ENCODE measurements at regions not wholly inside any gene's neighbourhood (a gene's known extent, or its start where the extent isn't known, plus 50 kb on each side); places are given as distances from the start of the nearest gene placed in this dataset.
"Not testable (repeated sequence)": the region's sequence is repeated elsewhere in the genome, so short reads cannot be mapped to it uniquely, and the experiment has no call there.

DNA sequence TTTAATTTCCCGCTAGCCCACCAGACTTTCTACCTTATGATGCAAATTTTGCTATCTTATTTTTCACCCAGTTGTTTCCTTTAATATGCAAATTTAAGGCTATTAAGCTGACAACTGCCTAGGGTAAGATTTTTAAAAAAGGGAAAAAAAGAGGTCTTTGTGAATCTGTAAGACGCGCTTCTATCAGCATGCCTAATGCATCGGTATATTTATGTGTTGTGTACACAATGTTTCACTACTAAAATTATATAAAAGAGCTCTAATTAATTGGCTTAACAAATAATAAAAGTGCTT lies 386.6 kb downstream of the KIF20B start:
- no peak for ATAC-seq (replicated peaks)
- H3K4me3 Mint-ChIP-seq: no peak overlapping the region
- peaks cover 0 to 10% of the 10 kb centered on the region in 2 donors for H3K27me3 Mint-ChIP-seq
- DNase-seq: no peak
- no peaks in the 10 kb centered on the region for H3K4me1 Mint-ChIP-seq (ENCODE audit: low read depth in 2 of 2)
- H3K36me3 Mint-ChIP-seq (ENCODE audit: insufficient read depth): no peaks in the 10 kb centered on the region
- no peaks in the 10 kb centered on the region for H3K9me3 Mint-ChIP-seq
- no peak overlapping the region for H3K27ac Mint-ChIP-seq

DNA sequence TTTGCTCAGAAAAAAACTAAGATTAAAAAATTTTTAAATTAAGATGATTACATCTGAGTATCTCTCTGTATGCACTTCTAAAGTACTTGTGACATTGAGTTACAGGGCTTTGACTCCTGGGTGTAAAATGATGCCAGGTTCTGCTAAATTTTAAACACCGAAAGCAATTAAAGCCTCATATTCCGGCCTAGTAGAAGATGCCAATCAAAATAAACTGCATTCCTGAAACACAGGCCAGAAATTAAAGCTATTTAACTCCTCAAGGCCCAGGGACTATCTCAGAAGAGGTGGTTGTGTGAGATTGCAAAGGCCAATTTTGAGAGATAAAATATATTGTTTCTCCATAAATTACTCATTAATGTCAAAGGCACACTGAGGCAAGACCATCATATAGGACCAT lies 388.3 kb downstream of the KIF20B start:
- Mint-ChIP-seq H3K4me3 (no peak overlapping the region), H3K27me3 (peaks cover 0 to 10% of the 10 kb centered on the region in 2 donors), H3K9me3 (no peaks in the 10 kb centered on the region), H3K4me1 (ENCODE audit: low read depth in 2 of 2) (no peaks in the 10 kb centered on the region), H3K36me3 (ENCODE audit: insufficient read depth) (no peaks in the 10 kb centered on the region), H3K27ac (no peak overlapping the region)
- no peak for DNase-seq
- no peak for ATAC-seq (replicated peaks)

DNA sequence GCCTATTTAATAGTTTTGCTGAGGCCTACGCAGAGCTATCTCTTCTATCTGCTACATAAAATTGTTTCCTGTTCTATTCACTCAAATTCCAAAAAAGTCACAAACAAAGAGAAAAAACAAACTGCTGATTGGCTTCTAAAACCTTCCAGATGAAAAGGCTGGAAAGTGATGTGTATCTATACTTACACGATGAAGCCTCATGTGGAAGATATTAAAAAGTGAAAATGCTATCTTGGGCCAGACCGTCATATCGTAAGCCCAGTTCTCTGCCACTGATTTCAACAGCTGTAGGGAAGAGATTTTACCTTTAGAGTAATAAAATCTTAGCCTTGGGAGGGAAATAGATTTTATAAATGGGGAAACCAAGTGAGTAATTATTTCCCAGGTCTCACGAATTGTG lies 394.8 kb downstream of the KIF20B start:
- Mint-ChIP-seq H3K36me3 (ENCODE audit: insufficient read depth) (no peaks in the 10 kb centered on the region), H3K27ac (no peak overlapping the region), H3K9me3 (no peaks in the 10 kb centered on the region), H3K4me3 (no peak overlapping the region), H3K27me3 (no peaks in the 10 kb centered on the region), H3K4me1 (ENCODE audit: low read depth in 2 of 2) (no peaks in the 10 kb centered on the region)
- ATAC-seq (replicated peaks) (no peak), DNase-seq (no peak)

DNA sequence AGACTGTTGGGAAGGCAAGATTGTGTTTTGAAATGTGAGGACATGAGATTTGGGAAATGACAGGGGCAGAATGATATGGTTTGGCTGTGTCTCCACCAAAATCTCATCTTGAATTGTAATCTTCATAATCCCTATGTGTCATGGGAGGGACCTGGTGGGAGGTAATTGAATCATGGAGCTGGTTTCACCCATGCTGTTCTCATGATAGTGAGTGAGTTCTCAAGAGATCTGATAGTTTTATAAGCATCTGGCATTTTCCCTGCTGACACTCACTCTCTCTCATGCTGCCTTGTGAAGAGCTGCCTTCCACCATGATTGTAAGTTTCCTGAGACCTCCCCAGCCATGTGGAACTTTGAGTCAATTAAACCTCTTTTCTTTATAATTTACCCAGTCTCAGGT lies 406.2 kb downstream of the KIF20B start:
- not testable (repeated sequence) for H3K4me3 Mint-ChIP-seq; H3K4me1 Mint-ChIP-seq (ENCODE audit: low read depth in 2 of 2); ATAC-seq (replicated peaks); H3K36me3 Mint-ChIP-seq (ENCODE audit: insufficient read depth); H3K27ac Mint-ChIP-seq; H3K9me3 Mint-ChIP-seq; H3K27me3 Mint-ChIP-seq; DNase-seq

DNA sequence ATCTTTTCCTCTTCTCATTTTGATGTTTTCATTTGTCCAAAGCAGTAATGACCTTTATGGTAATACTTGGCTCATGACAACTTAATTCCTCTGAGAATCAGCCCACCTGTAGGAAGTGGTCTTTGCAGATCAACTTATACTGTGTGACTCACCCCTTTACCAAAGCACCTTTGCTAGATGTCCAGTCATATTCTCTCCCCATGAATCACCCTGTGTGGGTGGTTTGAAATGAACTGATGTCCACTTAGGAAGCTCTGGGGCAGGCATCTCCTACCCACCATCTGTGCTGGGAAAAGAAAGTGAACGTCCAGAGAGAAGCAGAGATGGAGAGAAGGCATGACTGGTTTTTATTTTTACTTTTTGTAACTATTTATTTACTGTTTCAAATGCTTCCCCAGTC lies 410.3 kb downstream of the KIF20B start:
- no peaks in the 10 kb centered on the region for H3K36me3 Mint-ChIP-seq (ENCODE audit: insufficient read depth)
- no peaks in the 10 kb centered on the region for H3K27me3 Mint-ChIP-seq
- H3K9me3 Mint-ChIP-seq: peaks cover 0 to 7% of the 10 kb centered on the region in 2 donors
- DNase-seq (no peak), ATAC-seq (replicated peaks) (no peak)
- no peak overlapping the region for H3K4me3 Mint-ChIP-seq
- H3K4me1 Mint-ChIP-seq (ENCODE audit: low read depth in 2 of 2): no peaks in the 10 kb centered on the region
- no peak overlapping the region for H3K27ac Mint-ChIP-seq

DNA sequence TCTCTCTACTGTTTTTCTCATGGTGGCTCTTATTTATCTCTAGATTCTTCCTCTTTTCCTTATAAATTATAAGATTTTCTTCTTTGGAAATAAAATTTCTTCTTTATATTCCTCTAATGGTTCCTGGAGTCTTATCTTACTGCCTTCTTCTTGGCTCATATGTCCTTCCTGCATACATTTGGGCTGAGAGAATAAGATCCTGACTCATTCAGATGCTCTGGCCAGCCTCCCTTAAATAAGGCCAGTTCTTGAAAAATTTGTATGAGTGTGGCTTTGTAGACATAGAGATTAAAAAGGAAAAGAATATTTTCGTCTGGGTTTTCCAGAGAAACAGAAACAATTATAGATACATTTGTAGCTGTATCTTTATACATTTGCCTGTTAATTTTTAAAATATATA lies 411.3 kb downstream of the KIF20B start:
- Mint-ChIP-seq H3K9me3 (peaks cover 0 to 7% of the 10 kb centered on the region in 2 donors), H3K36me3 (ENCODE audit: insufficient read depth) (no peaks in the 10 kb centered on the region), H3K27ac (no peak overlapping the region), H3K4me3 (no peak overlapping the region), H3K27me3 (no peaks in the 10 kb centered on the region), H3K4me1 (ENCODE audit: low read depth in 2 of 2) (no peaks in the 10 kb centered on the region)
- no peak for DNase-seq
- no peak for ATAC-seq (replicated peaks)

DNA sequence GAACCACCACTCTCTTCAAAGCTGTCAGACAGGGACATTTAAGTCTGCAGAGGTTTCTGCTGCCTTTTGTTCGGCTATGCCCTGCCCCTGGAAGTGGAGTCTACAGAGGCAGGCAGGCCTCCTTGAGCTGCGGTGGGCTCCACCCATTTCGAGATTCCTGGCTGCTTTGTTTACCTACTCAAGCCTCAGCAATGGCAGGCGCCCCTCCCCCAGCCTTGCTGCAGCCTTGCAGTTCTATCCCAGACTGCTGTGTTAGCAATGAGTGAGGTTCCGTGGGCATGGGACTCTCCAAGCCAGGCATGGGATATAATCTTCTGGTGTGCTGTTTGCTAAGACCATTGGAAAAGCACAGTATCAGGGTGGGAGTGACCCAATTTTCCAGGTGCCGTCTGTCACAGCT lies 417.2 kb downstream of the KIF20B start:
- H3K27ac Mint-ChIP-seq; H3K4me1 Mint-ChIP-seq (ENCODE audit: low read depth in 2 of 2); DNase-seq; H3K36me3 Mint-ChIP-seq (ENCODE audit: insufficient read depth); H3K27me3 Mint-ChIP-seq; H3K4me3 Mint-ChIP-seq; ATAC-seq (replicated peaks); H3K9me3 Mint-ChIP-seq: not testable (repeated sequence)

DNA sequence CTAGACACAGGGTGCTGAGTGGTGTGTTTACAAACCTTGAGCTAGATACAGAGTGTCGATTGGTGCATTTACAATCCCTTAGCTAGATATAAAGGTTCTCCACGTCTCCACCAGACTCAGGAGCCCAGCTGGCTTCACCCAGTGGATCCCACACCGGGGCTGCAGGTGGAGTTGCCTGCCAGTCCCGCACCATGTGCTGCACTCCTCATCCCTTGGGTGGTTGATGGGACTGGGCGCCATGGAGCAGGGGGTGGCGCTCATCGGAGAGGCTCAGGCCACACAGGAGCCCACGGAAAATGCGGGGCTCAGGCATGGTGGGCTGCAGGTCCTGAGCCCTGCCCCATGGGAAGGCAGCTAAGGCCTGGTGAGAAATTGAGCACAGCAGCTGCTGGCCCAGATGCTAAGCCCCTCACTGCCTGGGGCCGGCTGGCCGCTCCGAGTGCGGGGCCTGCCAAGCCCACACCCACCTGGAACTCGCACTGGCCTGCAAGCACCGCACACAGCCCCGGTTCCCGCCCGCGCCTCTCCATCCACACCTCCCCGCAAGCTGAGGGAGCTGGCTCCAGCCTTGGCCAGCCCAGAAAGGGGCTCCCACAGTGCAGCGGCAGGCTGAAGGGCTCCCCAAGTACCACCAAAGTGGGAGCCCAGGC lies 418.4 kb downstream of the KIF20B start:
- H3K27ac Mint-ChIP-seq; H3K36me3 Mint-ChIP-seq (ENCODE audit: insufficient read depth); DNase-seq; H3K27me3 Mint-ChIP-seq; ATAC-seq (replicated peaks); H3K9me3 Mint-ChIP-seq; H3K4me1 Mint-ChIP-seq (ENCODE audit: low read depth in 2 of 2); H3K4me3 Mint-ChIP-seq: not testable (repeated sequence)

DNA sequence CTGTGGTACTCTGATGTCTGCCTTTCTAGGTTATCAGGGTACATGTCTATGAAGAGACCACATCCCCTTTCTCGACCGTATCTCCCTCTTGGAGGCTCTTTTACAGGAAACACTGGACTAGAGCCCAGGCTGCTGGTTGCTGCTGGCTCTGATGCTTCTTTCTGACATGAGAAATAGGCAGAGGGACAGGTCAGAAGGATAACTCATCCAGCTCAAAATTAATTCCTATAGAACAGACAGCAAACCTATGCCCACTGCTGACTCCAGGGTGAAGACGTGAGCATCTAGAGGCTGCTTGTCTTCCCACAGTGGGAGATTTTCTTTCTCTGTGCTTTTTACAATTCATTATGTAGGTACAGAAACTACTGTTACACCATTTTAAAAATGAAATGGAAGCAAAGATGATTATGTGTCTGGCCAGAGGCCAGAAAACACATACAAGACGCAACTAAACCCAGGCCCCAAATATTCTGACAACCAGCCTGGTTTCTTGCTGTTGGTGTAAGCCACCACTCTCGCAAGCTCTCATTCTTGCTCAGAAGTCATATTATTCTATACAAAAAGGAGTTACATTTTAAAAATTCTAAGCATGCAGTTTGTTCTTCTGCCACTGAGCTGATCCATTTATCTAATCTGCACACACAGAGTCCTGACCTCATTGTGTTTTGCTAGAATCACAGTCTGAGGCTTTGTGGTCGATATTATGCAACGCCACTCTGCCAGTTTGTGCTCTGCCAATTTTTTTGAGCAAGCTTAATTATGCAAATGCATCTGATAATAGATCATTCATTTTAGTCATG lies 424.3 kb downstream of the KIF20B start:
- no peaks in the 10 kb centered on the region for H3K27me3 Mint-ChIP-seq
- H3K9me3 Mint-ChIP-seq: peaks cover 0 to 2% of the 10 kb centered on the region in 2 donors
- H3K27ac Mint-ChIP-seq: no peak overlapping the region
- no peak overlapping the region for H3K4me3 Mint-ChIP-seq
- no peak for DNase-seq
- no peaks in the 10 kb centered on the region for H3K4me1 Mint-ChIP-seq (ENCODE audit: low read depth in 2 of 2)
- no peak for ATAC-seq (replicated peaks)
- H3K36me3 Mint-ChIP-seq (ENCODE audit: insufficient read depth): no peaks in the 10 kb centered on the region

DNA sequence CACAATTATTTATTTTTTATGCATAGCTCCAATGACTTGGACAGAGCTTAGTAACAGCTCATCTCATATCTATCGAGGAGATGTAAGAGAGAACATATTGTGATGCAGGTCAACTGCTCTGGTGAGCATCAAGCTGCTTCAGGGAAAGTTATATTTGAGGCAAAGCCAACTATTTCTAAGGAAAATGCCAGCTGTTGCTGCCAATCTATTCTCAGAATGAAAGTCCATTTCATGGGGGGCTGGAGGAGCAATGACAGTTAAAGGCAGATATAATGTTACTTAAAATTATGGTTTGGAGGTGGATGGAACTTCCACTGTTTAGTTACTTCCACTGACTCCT lies 424.8 kb downstream of the KIF20B start:
- Mint-ChIP-seq H3K9me3 (peaks cover 0 to 2% of the 10 kb centered on the region in 2 donors), H3K4me3 (no peak overlapping the region), H3K4me1 (ENCODE audit: low read depth in 2 of 2) (no peaks in the 10 kb centered on the region), H3K27me3 (no peaks in the 10 kb centered on the region), H3K27ac (no peak overlapping the region), H3K36me3 (ENCODE audit: insufficient read depth) (no peaks in the 10 kb centered on the region)
- ATAC-seq (replicated peaks) (no peak), DNase-seq (no peak)

DNA sequence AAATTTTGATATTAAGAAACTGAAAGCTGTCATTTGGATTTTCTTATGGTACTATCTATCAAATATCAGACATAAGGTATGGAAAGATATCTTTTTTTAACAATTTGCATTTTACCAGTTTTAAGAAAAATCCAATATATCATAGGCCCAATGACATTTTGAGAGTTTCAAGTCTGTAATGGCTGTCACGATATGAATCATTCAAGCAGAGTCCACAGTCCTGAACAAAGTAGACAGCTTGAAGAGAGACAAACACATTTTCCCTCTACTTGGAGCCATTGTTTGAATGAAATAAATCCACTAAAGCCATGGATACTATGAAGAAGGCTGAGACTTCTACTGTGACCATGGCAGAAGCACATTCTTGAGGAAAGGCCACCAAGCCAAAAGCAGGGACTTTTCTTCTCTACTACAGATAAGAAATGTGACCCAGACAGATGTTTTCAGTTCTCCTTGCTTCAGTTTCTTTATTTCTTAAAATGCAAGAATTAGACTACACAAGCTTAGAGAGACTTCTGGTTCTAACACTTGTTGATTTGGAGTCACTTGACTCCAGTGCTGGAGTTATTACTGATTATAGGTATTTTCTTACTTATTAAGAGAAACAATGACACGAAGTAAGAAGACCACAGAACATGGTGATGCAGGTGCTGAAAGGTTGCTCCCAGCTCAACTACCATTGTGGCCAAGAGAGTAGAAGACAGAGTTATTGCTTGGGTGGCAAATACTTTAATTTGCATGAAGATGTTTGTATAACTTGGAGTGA lies 429.1 kb downstream of the KIF20B start:
- H3K27me3 Mint-ChIP-seq: no peaks in the 10 kb centered on the region
- H3K4me3 Mint-ChIP-seq: no peak overlapping the region
- H3K9me3 Mint-ChIP-seq: peaks cover 0 to 6% of the 10 kb centered on the region in 2 donors
- ATAC-seq (replicated peaks): no peak
- H3K4me1 Mint-ChIP-seq (ENCODE audit: low read depth in 2 of 2): no peaks in the 10 kb centered on the region
- no peaks in the 10 kb centered on the region for H3K36me3 Mint-ChIP-seq (ENCODE audit: insufficient read depth)
- H3K27ac Mint-ChIP-seq: no peak overlapping the region
- no peak for DNase-seq

DNA sequence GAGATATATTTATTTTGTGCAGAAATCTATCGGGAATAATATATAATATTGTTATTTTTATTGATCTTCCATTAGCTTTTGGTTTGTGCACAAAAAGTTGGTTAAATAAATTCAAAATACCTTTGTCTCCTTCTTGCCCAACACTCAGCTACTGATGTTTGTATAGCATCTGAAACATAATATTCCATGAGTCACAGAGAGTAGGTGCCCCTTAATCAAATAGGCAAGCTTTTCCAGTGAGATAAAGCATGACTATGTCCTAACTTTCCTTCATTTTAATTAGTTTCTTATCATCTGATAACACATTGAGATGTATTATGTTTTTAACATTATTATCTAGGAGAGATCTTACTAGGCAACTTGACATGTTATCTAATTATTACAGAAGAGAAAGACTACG lies 432.2 kb downstream of the KIF20B start:
- Mint-ChIP-seq H3K4me1 (ENCODE audit: low read depth in 2 of 2) (no peaks in the 10 kb centered on the region), H3K36me3 (ENCODE audit: insufficient read depth) (no peaks in the 10 kb centered on the region), H3K4me3 (no peak overlapping the region), H3K27ac (no peak overlapping the region), H3K9me3 (peaks cover 10 to 11% of the 10 kb centered on the region in 2 donors), H3K27me3 (no peaks in the 10 kb centered on the region)
- ATAC-seq (replicated peaks) (no peak), DNase-seq (no peak)

DNA sequence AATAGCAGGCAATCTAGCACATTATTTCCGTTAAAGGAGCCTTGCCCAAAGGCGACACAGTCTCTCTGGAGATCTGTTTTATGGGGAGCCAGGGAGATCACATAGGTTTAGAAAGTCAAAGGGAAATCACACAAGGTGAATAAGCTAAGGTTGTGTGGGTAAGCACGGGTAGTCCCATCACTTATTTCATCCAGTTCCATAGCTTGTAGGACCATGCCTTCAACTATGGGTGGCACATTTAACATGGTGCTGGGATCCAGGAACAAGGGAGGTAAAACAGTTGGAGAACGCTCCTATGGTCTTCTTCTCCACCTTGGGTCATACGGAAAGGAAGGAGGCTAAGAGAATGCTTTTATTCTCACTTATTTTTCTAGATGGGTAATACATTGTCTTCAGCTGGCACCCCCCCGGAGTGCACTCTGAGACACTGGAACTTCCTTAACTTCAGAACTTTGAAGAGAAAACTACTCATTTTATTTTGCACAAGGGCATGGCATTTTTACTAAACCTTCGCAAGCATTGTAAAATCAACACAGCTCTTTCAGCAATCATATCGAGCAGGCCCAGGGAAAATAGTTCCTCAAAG lies 435.4 kb downstream of the KIF20B start:
- ATAC-seq (replicated peaks) (no peak), DNase-seq (no peak)
- H3K27me3 Mint-ChIP-seq: no peaks in the 10 kb centered on the region
- no peak overlapping the region for H3K4me3 Mint-ChIP-seq
- peaks cover 10 to 16% of the 10 kb centered on the region in 2 donors for H3K9me3 Mint-ChIP-seq
- H3K27ac Mint-ChIP-seq: no peak overlapping the region
- no peaks in the 10 kb centered on the region for H3K4me1 Mint-ChIP-seq (ENCODE audit: low read depth in 2 of 2)
- H3K36me3 Mint-ChIP-seq (ENCODE audit: insufficient read depth): no peaks in the 10 kb centered on the region

DNA sequence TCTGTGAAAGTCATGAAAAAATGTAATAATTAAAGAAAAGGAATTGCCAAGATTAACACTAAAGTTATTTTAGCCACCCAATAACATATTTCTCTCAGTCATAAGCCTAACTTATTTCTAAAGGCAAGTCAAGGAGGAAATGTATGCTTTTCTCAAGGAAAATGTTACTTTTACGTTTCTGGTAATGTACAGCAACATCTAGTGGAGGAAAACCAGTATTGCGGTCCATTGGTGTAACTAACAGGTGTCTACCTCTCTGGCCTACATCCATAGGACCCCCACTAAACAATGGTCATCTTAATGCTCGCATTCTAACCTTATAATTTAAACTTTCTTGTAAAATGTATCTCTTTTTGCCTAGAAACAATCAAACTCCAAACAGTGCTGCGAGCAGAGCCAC lies 437.5 kb downstream of the KIF20B start:
- ATAC-seq (replicated peaks) (no peak), DNase-seq (no peak)
- Mint-ChIP-seq H3K27ac (no peak overlapping the region), H3K4me3 (no peak overlapping the region), H3K9me3 (peaks cover 10 to 15% of the 10 kb centered on the region in 2 donors), H3K36me3 (ENCODE audit: insufficient read depth) (no peaks in the 10 kb centered on the region), H3K4me1 (ENCODE audit: low read depth in 2 of 2) (no peaks in the 10 kb centered on the region), H3K27me3 (no peaks in the 10 kb centered on the region)
